ENCODE measurements at regions not wholly inside any gene's neighbourhood (a gene's known extent, or its start where the extent isn't known, plus 50 kb on each side); places are given as distances from the start of the nearest gene placed in this dataset.

- TF ChIP-seq CTCF (IDR thresholded peaks at IDR 0.05): no peak
- no peak for TF ChIP-seq POLR2A (IDR thresholded peaks at IDR 0.05)
Measured at GRCh38 chr13:47179321-47179720, 282.5 kb upstream of the HTR2A start.
